ENCODE measurements at regions not wholly inside any gene's neighbourhood (a gene's known extent, or its start where the extent isn't known, plus 50 kb on each side); places are given as distances from the start of the nearest gene placed in this dataset.
A peak's percentile ranks its signal among the peaks of the same experiment; 100 is the strongest.

DNA sequence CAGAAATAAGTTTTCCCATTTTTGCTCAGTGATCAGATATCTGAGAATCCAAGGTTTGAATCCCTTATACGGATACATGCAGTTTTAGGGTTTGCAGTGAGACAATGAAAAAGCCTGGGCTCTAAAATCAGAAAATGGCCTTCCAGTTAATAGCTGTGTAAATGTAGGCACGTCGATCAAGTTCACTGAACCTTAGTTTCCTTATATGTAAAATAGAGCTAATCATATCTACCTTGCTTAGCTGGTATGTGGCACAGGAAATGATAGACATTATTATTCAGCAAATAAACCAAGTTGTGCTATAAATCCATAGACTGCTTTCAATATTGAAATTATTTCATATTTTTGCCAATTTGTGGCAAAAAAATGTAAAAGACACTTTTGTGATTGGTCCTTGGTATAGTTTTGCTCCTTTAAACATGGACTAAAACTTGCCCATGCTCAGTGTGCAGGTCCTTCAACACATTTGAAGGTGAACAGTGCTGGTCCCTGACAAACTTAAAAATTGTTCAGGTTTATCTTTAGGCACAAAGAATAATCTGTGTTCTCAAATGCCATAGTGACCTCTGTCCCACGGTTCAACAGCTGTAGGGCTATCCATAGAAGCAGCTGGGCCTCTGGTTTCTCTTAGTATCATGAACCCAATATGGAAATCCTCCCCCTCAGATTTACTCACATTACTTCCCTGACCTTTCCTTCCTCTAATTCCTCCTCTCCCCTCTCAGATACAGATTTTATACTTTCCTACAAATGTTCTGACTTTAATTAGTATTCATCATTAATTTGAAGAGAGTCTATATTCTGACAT lies 51.0 kb downstream of the CCDC54 start:
- TF ChIP-seq, protein P1, sequence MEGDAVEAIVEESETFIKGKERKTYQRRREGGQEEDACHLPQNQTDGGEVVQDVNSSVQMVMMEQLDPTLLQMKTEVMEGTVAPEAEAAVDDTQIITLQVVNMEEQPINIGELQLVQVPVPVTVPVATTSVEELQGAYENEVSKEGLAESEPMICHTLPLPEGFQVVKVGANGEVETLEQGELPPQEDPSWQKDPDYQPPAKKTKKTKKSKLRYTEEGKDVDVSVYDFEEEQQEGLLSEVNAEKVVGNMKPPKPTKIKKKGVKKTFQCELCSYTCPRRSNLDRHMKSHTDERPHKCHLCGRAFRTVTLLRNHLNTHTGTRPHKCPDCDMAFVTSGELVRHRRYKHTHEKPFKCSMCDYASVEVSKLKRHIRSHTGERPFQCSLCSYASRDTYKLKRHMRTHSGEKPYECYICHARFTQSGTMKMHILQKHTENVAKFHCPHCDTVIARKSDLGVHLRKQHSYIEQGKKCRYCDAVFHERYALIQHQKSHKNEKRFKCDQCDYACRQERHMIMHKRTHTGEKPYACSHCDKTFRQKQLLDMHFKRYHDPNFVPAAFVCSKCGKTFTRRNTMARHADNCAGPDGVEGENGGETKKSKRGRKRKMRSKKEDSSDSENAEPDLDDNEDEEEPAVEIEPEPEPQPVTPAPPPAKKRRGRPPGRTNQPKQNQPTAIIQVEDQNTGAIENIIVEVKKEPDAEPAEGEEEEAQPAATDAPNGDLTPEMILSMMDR (IDR thresholded peaks at IDR 0.05; ENCODE audit: control insufficient read depth, extremely low read depth, insufficient read depth) = no peak
- no peak for DNase-seq (ENCODE audit: low read depth)
- H3K4me3 ChIP-seq (ENCODE audit: low read depth, low read length) = no peak overlapping the region

DNA sequence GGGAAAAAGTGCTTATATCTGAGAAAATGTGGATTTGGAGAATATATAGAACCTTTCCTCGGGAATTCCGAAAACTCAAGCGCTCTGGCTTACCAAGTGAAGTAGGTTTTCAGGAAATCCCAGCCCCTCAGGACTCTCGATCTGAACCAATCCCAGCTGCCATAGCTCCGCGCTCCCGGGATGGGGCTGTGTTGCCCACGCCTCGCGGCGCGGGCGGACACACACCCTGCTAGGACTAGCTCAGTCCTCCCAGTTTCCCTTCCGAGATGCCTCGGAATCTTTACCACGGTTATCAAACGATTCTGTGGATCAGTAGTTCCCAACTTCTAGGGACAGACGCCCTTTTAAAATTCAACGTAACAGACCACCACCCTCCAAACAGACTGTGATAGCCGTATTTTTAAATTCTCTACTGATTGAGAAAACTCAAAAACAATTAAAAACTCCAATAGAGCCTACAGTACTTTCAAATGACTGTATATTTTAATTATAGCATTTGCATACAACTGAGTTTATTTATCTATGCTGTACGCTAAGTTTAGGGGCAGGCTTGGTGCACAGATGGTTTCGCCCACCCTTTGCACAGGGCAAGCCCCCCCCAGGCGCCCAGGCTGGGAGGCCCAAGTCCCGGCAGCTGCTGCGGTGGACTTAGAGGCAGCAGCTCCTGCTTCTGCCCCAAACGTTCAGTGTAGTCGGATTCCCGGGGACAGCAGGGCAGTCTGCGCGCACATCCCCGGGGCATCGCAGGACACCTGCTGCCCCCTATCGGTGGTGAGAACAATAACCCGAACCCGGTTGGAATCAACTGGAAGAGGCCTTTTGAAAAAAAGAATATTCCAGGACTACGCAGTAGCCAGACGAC lies 52.3 kb downstream of the CCDC54 start:
- H3K4me3 ChIP-seq (ENCODE audit: low read depth, low read length) = no peak overlapping the region
- DNase-seq (ENCODE audit: low read depth) = peak; percentile 1
- TF ChIP-seq, protein P1 (IDR thresholded peaks at IDR 0.05; ENCODE audit: control insufficient read depth, extremely low read depth, insufficient read depth) = peak; percentile 66

DNA sequence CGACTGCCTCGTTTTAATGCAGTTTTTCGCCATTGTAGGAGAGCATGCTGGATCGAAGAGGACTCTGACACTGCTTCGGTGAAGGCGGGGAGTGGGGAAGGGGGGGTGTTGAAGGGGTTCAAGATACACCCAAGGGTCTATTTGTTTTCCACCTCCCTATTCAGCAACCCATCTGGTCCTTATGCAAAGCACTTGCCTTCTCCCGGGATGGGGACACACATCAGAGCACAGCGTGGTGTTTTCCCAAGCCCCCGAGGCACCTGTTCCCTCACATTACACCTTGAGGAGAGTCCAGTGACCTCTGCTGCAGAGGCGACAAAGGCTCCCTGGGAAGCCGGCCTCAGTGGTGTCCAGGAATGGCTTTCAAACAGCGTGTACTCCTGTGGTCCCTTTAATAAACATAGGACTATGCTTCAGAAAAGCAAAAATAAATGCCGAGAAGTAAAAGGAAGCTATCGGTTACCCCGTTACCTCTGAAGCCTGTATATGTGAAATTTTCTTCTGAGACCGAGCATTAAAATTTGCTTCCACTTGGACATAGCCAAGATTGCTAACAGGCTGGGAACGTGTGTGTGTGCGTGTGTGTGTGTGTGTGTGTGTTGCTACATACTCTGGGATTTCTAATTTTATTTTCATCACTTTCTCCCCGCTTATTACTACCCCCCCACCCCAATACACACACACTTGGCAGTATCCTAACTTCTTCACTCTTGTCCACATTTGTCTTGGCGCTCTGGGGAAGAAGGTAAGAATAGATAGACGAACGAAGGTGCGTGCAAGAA lies 53.2 kb downstream of the CCDC54 start:
- no peak overlapping the region for H3K4me3 ChIP-seq (ENCODE audit: low read depth, low read length)

DNA sequence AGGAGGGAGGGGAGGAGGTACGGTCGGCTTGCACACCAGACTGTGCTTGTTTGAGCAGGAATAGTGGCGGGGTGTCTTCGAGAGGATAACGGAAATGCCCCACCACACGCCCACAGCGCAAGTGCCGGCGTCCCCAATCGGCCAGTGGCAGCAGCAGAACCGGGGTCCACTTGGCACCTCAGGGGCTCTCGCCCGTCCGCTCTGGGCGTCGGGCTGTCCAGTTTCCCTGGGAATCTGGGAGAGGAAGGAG lies 53.7 kb downstream of the CCDC54 start:
- no peak overlapping the region for H3K4me3 ChIP-seq (ENCODE audit: low read depth, low read length)
- DNase-seq (ENCODE audit: low read depth) = no peak
- TF ChIP-seq, protein P1 (IDR thresholded peaks at IDR 0.05; ENCODE audit: control insufficient read depth, extremely low read depth, insufficient read depth) = no peak

More for the DNA sequence above, 53.2 kb downstream of the CCDC54 start:
- TF ChIP-seq, protein P1 (IDR thresholded peaks at IDR 0.05; ENCODE audit: control insufficient read depth, extremely low read depth, insufficient read depth) = no peak
- DNase-seq (ENCODE audit: low read depth) = no peak

DNA sequence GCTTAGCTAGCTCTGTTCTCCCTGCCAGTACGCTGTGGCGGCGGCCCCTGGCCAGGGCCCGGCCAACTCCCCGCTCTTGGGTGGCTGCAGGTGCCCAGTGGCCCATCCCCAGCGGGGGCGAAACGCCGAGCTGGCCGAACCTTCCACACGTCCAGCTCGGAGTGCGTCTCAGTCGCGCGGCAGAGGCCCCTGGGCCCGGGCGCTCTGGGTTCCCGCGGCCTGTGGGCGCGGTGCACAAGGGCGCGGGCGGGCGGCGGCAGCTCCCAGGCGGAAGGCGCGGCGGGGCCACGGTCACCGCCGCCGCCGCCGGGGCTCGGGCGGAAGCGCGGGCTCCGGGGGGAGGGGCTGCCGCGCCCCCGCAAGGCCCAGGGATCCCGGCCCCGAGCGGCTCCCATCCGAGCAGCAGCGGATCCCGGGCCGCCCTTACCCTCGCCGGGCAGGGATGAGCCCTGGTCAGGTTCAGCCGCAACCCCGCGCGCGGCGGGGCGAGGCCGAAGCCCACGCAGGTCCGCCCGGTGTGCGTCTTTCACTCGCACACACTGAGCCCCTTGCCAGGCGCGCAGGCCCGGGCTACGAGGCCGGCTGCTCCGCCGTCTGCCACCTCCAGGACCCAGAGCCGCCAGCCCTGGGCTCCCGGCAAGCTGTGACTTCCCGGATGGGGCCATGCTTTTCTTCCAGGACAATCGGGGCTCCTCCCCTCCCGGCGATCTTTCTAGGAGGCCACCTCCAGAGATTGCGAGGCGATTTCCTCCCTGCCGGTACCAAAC lies 54.2 kb downstream of the CCDC54 start:
- no peak for DNase-seq (ENCODE audit: low read depth)
- no peak overlapping the region for H3K4me3 ChIP-seq (ENCODE audit: low read depth, low read length)
- TF ChIP-seq, protein P1 (IDR thresholded peaks at IDR 0.05; ENCODE audit: control insufficient read depth, extremely low read depth, insufficient read depth) = no peak

DNA sequence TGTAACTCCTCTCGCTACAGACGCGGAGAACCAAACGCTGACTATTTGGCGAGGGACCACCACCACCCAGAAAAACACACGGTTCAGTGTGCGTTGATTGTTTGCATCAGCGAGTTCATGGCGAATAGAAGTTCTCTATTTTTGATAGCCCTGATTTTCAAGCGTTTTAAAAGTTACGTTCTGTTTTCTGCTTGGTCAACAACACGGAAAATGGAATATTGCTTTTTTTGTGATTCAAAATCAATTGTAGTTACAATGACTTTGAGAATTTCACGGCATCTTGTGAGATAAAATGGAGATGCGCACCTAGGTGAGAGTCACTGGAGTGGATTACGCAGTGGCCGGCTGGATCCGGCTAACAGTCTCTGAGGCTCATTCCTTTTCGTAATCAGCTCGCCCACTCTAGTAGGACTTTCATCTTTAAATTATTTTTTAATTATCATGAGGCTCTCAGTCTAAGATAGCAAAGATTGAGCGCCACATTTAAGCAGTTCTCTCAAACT lies 54.8 kb downstream of the CCDC54 start:
- no peak overlapping the region for H3K4me3 ChIP-seq (ENCODE audit: low read depth, low read length)
- TF ChIP-seq, protein P1 (IDR thresholded peaks at IDR 0.05; ENCODE audit: control insufficient read depth, extremely low read depth, insufficient read depth) = no peak
- DNase-seq (ENCODE audit: low read depth) = no peak
